Activated CD4-positive, alpha-beta T cell treated with anti-CD3 and anti-CD28 coated beads for 48 hours (primary cell): ENCODE measurements at regions not wholly inside any gene's neighbourhood (a gene's known extent, or its start where the extent isn't known, plus 50 kb on each side); places are given as distances from the start of the nearest gene placed in this dataset.

ENCODE experiments used
- DNase-seq: peaks from one replicate; pipeline ENCODE4 v3.0.0-alpha.2; 2020

DNA sequence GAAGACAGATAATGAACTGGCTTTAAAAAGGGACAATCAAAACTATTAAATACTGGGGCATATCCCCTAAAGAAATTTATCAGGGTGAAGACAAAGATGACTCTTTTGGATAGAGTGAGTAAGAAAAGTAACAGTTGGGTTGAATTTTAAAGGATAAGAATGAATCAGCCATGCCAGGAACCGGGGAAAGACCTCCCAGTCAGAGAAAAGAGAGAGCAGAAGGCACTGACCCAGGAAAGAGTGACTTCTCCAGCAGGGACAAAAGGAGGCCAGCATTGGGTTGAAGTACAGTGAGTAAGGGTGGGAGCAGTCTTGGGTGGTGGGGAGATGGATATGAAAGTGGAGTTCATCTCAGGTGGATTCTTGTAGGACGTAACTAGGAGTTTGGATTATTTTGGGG, 516.9 kb upstream of the JAG1 start:
- DNase-seq: no peak

- DNase-seq: no peak
Observed at GRCh38 chr20:11192106-11192505, 518.3 kb upstream of the JAG1 start.

DNA sequence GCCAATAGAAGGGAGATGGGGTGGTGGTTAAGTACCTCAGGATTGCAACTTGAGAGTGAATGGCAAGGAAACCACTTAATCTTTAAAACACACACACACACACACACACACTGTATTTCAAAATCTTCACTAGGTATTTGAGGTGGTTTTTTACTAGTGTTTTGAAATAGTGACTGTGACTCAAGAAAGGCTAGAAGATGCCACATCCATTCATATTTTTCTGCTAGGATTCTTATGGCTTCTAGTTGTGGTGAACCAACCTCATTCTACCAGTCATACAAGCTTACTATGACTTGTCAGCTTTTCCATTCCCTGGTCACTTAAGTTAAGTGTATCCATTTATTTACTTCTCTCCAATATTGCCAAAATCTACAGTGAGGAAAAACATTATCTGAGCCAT, 519.4 kb upstream of the JAG1 start:
- no peak for DNase-seq

- DNase-seq: no peak
Observed at GRCh38 chr20:11195169-11195568, 521.4 kb upstream of the JAG1 start.

DNA sequence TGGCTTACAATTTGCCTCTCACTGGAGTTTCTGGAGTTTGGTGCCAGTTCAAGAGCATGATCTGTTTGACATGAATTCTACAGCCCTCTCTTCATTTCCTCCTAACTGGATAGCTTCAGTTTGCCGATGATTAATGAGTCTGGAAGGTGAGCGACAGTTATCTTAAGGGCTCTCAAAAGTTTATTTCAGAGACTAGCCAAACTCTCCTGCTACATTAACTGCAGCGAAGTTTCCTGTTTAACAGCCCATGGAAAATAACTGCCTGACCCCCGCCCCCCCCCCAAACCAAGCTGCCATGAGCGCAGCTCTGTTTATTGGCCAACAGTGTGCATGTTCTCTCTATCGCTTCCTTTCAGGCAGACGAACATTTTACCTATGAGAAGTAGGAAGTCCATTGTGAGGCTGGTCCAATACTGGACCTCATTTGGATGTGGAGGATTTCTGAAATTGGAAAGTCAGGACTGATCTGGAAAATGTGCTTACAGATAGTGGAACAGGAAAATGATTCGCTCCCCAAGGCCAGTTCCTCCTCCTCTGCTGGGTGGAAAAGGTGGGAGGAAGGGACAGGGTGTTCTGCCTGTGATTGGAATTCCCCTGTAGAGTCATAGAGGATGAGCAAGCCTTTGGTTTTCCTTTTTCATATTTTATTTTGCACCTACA, 522.2 kb upstream of the JAG1 start:
- no peak for DNase-seq

GRCh38 chr20:11197851-11198250, 524.1 kb upstream of the JAG1 start:
- DNase-seq: no peak

DNA sequence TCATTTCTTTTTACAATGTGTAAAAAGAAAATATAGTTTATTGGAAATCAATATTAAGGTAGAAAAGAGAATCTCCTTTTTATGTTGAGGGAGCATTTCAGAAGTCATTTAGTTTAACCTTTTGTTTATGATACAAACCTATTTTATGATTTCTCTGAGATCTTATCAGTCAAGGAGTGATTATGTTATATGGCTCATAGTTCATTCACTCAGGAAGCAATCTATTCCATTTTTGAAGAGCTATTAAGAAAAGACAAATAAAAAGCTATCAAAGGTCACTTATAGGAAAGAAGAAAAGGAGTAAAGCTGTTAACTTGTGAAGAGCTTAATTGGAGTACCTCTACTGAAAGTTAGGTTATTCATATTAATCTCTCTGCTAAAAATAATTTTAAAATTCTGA, 526.6 kb upstream of the JAG1 start:
- DNase-seq: no peak

- DNase-seq: peak; percentile 28
Observed at GRCh38 chr20:11204926-11205768, 531.3 kb upstream of the JAG1 start.

GRCh38 chr20:11205769-11206362, 532.1 kb upstream of the JAG1 start:
- no peak for DNase-seq

GRCh38 chr20:11207749-11208502, 534.1 kb upstream of the JAG1 start:
- no peak for DNase-seq

DNA sequence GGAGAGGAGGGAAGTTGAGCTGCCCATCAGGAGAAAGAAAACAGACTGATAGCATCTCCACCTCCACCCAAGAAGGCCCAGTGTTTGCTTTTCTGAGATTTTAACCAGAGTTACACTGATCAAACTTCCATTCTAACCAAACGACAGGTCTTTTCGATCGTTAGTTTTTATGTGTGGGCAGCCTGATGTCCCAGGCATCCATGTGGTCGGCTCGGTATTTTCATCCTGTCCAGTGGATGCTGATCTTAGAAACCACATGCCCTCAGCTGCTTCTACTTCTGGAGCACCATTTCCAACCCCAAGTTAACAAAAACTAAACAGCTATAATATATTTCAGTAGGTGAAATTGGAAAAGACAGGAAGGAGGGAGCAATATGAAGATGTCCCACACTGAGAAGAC, 536.8 kb upstream of the JAG1 start:
- DNase-seq: no peak

DNA sequence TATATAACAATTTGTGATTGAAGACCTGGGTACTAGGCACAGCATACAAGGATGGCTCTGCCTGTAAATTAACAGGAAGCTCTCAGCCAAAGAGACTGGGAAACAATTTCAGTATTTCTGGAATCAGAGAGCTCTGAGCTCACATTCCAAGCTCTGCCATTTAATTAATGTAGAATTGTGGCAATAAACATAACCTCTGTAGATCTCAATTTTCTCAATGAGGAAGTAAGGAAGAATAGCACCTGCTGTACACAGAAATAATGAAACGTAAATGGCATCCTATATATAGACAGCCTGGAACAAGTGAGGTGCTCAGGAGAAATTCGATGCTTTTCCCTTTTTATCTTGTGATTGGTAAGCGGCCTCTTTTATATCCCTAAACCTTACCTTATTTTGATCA, 538.5 kb upstream of the JAG1 start:
- DNase-seq: no peak

DNA sequence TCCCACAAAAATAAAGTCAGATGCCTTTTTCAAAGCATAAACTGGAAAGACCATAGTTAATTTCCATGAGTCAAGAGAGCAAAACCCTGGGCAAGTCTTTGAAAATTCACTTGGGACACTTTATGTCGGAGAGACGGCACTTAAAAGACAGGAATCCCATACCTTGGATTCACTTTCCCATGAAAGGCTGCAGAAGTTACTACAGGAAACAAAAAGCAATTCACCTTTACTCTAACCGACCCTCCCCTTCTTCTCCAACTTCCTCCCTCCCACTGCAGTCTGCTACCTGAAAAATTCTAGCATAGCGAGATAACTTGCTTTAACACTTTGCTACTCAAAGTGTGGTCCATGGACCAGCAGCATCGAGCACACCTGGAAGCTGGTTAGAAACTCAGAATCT, 539.1 kb upstream of the JAG1 start:
- DNase-seq: no peak

- no peak for DNase-seq
Observed at GRCh38 chr20:11214256-11214840, 540.5 kb upstream of the JAG1 start.

GRCh38 chr20:11216451-11217314, 542.9 kb upstream of the JAG1 start:
- no peak for DNase-seq

GRCh38 chr20:11217326-11218172, 543.8 kb upstream of the JAG1 start:
- DNase-seq: no peak

DNA sequence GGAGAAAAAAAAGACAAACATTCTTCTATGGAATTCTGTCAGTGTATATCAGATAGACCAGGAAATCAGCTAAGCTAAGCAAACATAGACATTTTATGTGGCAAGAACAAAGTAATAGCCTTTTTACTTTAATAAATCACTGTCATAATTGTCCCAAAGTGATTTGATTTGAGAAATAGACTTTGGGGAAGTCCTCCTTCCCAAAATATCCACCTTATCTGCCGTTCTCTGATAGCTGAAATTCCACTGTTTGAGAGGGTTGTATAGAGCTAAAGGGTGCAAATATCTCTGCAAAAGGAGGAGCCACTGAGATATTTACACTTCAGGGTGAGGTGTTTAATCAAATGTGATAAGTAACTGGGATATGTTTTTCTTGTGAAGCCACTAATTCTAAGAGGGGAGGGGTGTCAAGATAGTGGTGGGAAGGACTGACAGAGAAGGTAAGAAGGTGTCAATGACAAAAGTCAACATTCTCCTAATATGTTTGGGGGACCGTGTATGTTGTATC, 544.4 kb upstream of the JAG1 start:
- DNase-seq: no peak

DNA sequence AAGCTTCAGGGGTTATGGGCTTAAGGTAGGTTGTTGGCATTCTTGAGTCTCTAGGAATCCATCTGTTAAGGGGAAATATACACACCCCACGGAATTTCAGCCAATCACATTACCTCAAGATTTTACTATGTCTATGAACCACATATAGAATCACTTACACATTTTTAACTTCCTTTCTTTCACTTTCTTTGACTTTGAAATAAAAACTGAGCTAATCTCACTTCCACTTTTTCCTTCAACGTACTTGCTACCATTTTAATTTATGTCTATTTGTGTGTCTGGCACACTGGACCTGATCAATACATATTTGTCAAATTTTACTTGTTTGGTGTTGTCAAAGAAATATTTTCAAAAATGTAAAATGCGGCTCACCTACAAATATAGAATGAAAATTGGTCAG, 545.4 kb upstream of the JAG1 start:
- DNase-seq: no peak

- no peak for DNase-seq
Observed at GRCh38 chr20:11221046-11221445, 547.2 kb upstream of the JAG1 start.

DNA sequence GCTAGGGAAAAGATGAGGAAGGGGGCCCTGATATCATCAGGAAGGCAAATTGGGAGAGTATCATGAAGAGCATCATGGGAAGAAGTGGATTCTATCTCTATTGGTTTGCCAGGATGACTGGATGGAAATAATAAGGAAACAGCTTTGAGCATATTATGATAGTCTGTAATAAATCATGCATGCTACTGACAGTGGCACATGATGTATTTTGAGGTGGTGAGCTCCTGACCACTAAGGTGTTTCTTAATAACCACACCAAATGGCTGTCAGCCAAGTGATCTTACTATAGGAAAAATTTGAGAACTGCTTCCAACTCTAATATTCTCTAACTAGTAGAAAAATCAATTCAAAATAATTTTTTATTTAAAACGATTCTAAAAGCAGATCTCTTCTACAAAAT, 548.4 kb upstream of the JAG1 start:
- no peak for DNase-seq

DNA sequence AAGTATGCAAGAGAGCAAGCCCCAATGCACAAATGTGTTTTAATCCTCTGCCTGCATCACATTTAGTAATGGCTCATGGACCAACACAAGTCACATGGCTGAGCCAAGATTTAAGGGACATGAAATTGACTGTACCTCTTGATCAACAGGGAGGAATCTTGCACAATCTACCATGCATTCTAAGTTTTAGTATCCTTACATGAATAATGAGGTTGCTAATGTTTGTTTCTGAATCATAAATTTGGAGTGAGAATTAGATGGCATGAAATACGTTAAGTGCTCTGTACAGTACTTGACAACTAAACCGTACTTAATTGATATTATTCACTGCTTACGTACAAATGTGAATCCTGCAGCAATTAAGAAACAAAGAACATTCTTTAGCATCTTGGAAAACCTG, 553.8 kb upstream of the JAG1 start:
- DNase-seq: no peak
